ENCODE measurements at regions not wholly inside any gene's neighbourhood (a gene's known extent, or its start where the extent isn't known, plus 50 kb on each side); places are given as distances from the start of the nearest gene placed in this dataset.
A peak's percentile ranks its signal among the peaks of the same experiment; 100 is the strongest.
"Not testable (repeated sequence)": the region's sequence is repeated elsewhere in the genome, so short reads cannot be mapped to it uniquely, and the experiment has no call there.

- DNase-seq (ENCODE audit: low spot score) = no peak
Observed at GRCh38 chr2:222760301-222760897, 88.9 kb downstream of the MOGAT1 start.

DNA sequence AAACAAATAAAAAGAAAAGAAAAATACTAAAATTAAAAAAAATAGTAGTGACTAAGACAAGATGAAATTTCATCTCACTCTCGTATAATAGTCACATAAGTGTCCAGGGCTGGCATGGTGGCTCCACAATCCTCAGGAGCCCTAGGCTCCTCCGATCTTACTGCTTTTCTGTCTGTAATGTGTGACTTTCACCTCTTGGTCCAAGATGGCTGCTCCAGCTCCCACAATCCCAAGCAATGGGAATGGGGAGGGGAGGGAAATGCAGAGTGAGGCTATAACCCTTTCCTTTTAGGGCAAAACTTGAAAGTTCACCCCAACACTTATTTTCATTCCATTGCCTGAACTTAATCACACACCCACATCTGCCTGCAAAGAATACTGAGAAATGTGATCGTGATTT lies 90.4 kb downstream of the MOGAT1 start:
- DNase-seq (ENCODE audit: low spot score) = no peak

- DNase-seq (ENCODE audit: low spot score) = no peak
Observed at GRCh38 chr2:222762342-222762741, 90.9 kb downstream of the MOGAT1 start.

GRCh38 chr2:222765883-222766282 lies 94.4 kb downstream of the MOGAT1 start:
- DNase-seq (ENCODE audit: low spot score) = not testable (repeated sequence)

- DNase-seq (ENCODE audit: low spot score) = not testable (repeated sequence)
Observed at GRCh38 chr2:222768019-222768418, 92.8 kb upstream of the ACSL3 start.

DNA sequence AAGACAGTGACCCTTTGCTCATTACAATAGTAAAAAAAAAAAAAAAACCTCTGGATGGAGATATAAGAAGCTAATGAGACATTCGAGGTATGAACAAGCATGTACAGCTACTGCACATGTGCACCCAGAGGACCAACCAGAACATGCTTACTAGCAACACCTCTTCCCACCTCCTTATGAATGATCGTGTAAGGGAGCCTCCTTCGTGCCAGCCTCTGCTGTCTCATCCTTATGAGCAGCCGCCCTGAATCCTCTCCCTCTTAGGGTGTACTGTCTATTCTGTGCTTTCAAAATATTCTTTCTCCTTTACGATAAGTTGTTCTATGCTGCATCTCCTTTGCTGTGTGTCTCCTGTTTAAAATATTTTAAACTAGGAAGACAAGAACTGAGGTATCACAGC lies 91.4 kb upstream of the ACSL3 start:
- DNase-seq (ENCODE audit: low spot score) = no peak

- DNase-seq (ENCODE audit: low spot score) = no peak
Observed at GRCh38 chr2:222769941-222770340, 90.9 kb upstream of the ACSL3 start.

DNA sequence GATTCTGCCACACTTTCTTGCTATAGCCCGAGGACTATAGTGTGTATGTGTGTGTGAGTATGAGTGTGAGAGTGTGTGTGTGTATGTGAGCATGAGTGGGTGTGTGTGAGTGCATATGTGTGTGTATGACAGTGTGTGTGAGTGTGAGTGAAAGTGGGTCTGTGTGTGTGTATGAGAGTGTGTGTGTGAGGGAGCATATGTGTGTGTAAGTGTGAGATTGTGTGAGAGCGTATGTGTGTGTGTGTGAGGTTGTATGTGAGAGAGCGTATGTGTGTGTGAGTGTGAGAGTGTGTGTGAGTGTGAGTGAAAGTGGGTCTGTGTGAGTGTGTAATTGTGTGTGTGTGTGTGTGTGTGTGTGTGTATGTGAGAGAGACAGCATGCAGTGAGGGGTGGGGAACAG lies 89.0 kb upstream of the ACSL3 start:
- DNase-seq (ENCODE audit: low spot score) = no peak

- DNase-seq (ENCODE audit: low spot score) = peak; percentile 21
Observed at GRCh38 chr2:222774941-222775340, 85.9 kb upstream of the ACSL3 start.

DNA sequence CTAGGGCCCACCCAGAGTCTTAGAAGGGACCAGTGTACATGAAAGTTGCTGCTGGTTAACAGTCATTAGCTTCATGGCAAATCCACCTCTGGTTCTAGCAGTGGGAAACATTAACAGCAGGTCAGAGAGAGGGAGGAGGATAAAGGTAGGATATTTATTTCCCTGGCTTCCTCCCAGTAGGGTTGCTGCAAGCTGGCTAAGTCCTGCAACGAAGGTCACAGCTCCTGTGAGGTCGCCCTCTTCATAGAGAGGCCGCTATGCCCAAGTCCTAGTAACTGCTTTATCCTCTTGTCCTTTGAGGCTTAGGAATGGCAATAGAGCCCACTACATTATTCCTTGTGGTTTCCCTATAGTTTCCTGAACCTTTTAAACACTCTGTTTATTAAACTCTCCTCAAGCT lies 84.0 kb upstream of the ACSL3 start:
- no peak for DNase-seq (ENCODE audit: low spot score)

GRCh38 chr2:222778400-222778799 lies 82.4 kb upstream of the ACSL3 start:
- DNase-seq (ENCODE audit: low spot score) = no peak

- no peak for DNase-seq (ENCODE audit: low spot score)
Observed at GRCh38 chr2:222779145-222779832, 81.5 kb upstream of the ACSL3 start.

DNA sequence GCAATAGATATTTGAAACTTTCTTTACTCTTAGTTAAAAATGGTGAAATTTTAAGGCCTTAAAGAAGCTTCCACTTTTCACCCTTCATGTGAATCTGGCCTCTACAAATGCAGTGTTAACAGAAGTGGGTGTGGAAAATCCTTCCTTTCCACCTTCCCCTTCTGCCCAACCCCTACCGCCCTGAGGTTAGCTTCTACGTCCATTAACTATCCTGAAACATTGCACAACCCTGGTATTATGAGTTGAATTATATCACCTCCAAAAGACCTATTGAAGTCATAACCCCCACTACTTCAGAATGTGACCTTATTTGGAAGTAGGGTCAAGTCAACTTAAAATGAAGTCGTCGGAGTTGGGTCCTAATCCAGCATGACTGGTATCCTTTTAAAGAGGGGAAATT lies 80.8 kb upstream of the ACSL3 start:
- no peak for DNase-seq (ENCODE audit: low spot score)

- DNase-seq (ENCODE audit: low spot score) = no peak
Observed at GRCh38 chr2:222782201-222782730, 78.6 kb upstream of the ACSL3 start.

DNA sequence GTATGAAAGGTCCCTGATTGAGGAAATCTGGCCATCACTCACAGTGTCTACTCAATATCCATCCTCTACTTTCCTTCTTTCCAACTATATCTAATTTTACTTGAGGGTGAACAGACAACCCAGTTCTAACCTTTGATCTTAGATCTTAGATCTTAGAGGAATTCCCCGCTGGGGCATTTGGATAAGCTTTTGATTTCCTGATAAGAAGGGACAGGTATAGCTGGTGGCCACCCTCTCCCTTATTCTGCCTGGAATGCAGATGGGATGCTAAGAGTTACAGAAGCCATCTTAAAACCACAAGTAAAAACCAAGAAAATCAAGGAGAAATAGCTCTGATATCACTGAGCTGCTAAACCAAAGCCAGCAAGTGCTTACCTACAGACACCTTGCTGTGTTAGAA lies 77.2 kb upstream of the ACSL3 start:
- no peak for DNase-seq (ENCODE audit: low spot score)

DNA sequence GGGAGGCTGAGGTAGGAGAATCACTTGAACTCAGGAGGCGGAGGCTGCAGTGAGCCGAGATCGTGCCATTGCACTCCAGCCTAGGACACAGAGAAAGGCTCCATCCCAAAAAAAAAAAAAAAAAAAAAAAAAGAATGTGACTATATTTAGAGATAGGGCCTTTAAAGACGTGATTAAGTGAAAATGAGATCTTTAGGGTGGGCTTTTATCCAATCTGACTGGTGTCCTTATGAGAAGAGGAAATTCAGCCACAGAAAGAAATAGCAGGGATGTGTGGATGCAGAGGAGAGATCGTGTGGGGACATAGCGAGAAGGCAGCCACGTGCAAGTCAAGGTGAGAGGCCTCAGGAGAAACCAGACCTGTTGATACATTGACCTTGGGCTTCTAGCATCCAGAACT lies 69.9 kb upstream of the ACSL3 start:
- DNase-seq (ENCODE audit: low spot score) = no peak

- DNase-seq (ENCODE audit: low spot score) = no peak
Observed at GRCh38 chr2:222792001-222792611, 68.7 kb upstream of the ACSL3 start.

GRCh38 chr2:222794585-222795449 lies 66.0 kb upstream of the ACSL3 start:
- no peak for DNase-seq (ENCODE audit: low spot score)

GRCh38 chr2:222795450-222796357 lies 65.1 kb upstream of the ACSL3 start:
- no peak for DNase-seq (ENCODE audit: low spot score)

- DNase-seq (ENCODE audit: low spot score) = no peak
Observed at GRCh38 chr2:222796413-222797103, 64.3 kb upstream of the ACSL3 start.

- no peak for DNase-seq (ENCODE audit: low spot score)
Observed at GRCh38 chr2:222797261-222797660, 63.6 kb upstream of the ACSL3 start.

Measured in H4 (cell line).